Stomach (tissue), 8 donors: ENCODE measurements at regions not wholly inside any gene's neighbourhood (a gene's known extent, or its start where the extent isn't known, plus 50 kb on each side); places are given as distances from the start of the nearest gene placed in this dataset.

Experiments used
- DNase-seq, 2 donors: peaks; one replicate each; pipeline versions ENCODE4 v3.0.0 to v3.0.0-alpha.2; 2013 to 2019
- H3K27ac ChIP-seq, 5 donors: fragments of 200-600 bp in 4 of 5; sonication (generic) in 4 of 5; one replicate each; pipeline ENCODE4 v1.5.1; 2013 to 2019; ENCODE audit warnings: mild to moderate bottlenecking in 1 of 5, moderate library complexity in 1 of 5
- H3K27me3 ChIP-seq, 3 donors: fragments of 200-600 bp; sonication (generic); one replicate each; pipeline ENCODE4 v1.5.1; 2017 to 2019; ENCODE audit warnings: mixed run types in 1 of 3
- H3K36me3 ChIP-seq, 4 donors: fragments of 200-600 bp; sonication (generic); 1 replicate in 3 of 4; 2 replicates in 1 of 4; pipeline ENCODE4 v1.5.1; 2016 to 2019
- H3K4me1 ChIP-seq, 4 donors: fragments of 200-600 bp; sonication (generic); one replicate each; pipeline ENCODE4 v1.5.1; 2016 to 2019
- H3K4me3 ChIP-seq, 4 donors: fragments of 200-600 bp; sonication (generic) in 3 of 4; one replicate each; pipeline ENCODE4 v1.5.1; 2016 to 2019; ENCODE audit warnings: mild to moderate bottlenecking in 1 of 4
- H3K9me3 ChIP-seq, 4 donors: fragments of 200-600 bp; sonication (generic); one replicate each; pipeline ENCODE4 v1.5.1; 2016 to 2019
- CTCF ChIP-seq, 7 experiments: fragments of 450-650 bp in 4 of 7; fragments of 200-600 bp in 3 of 7; sonication (generic) in 3 of 7; IDR thresholded peaks; one replicate each; pipeline ENCODE4 v1.5.1; 2016 to 2019; ENCODE audit warnings: antibody characterized with exemption in 7 of 7, control low read depth in 2 of 7, mild to moderate bottlenecking in 1 of 7
- EP300 ChIP-seq: sonication (generic); formaldehyde crosslinking; IDR thresholded peaks from one replicate; pipeline ENCODE4 v1.6.1; 2017; ENCODE audit warnings: antibody characterized with exemption
- POLR2A ChIP-seq, 4 donors: fragments of 450-650 bp; IDR thresholded peaks; one replicate each; pipeline ENCODE4 v1.6.1; 2016; ENCODE audit warnings: antibody characterized with exemption in 4 of 4, control low read depth in 2 of 4, mild to moderate bottlenecking in 1 of 4, moderate library complexity in 1 of 4
- POLR2AphosphoS5 ChIP-seq, 3 donors: sonication (generic); formaldehyde crosslinking; IDR thresholded peaks; one replicate each; pipeline ENCODE4 v1.6.1; 2016; ENCODE audit warnings: antibody characterized with exemption in 3 of 3
- WGBS, 5 donors: extraction: QIAGEN DNeasy Blood & Tissue Kit in 3 of 5; methylation state at CpG; one replicate each; pipeline versions ENCODE4 v1.1.5 to v1.1.7; 2013 to 2018; 5-methylcytosine and 5-hydroxymethylcytosine counted together
- intact Hi-C: fragments of 100-400 bp; cut with DNase I; formaldehyde crosslinking; loops from one replicate; pipeline ENCODE4 v1.15.1; 2023; ENCODE audit warnings: low total_unique reads
- donor health status: healthy with polysubstance abuse.
- donor health status: Bipolar disorder and iron deficiency.
- donor health status: healthy.

- TF ChIP-seq POLR2A (IDR thresholded peaks at IDR 0.05) (no peak), EP300 (no peak), POLR2AphosphoS5 (IDR thresholded peaks at IDR 0.05) (no peak), CTCF (IDR thresholded peaks at IDR 0.05) (no peak)
- H3K36me3 ChIP-seq: no peaks in the 10 kb centered on the region
- no peak overlapping the region for H3K27ac ChIP-seq
- H3K4me3 ChIP-seq: no peak overlapping the region
- intact Hi-C loops: no loop called here
- WGBS, 5 donors: 57 to 83% (median 66%) methylated on average over 8 to 12 of the region's 12 CpGs
- DNase-seq: no peak
- H3K9me3 ChIP-seq: no peaks in the 10 kb centered on the region
- no peaks in the 10 kb centered on the region for H3K4me1 ChIP-seq
- H3K27me3 ChIP-seq: peaks cover 0 to 27% (median 13%) of the 10 kb centered on the region in 3 donors
These were observed 583.5 kb upstream of the MKI67 start for GRCh38 chr10:128709686-128710085.

GRCh38 chr10:128710098-128710797 lies 584.0 kb upstream of the MKI67 start:
- no peak overlapping the region for H3K27ac ChIP-seq
- DNase-seq: peak in 1 of 2 donors; percentile 30
- WGBS, 5 donors: 22 to 38% (median 30%) methylated on average over 13 to 49 of the region's 49 CpGs
- no peak overlapping the region for H3K4me3 ChIP-seq
- no peak for TF ChIP-seq POLR2AphosphoS5 (IDR thresholded peaks at IDR 0.05)
- TF ChIP-seq POLR2A (IDR thresholded peaks at IDR 0.05): no peak
- TF ChIP-seq EP300: no peak
- TF ChIP-seq CTCF (IDR thresholded peaks at IDR 0.05): no peak
- no peaks in the 10 kb centered on the region for H3K9me3 ChIP-seq
- H3K27me3 ChIP-seq: peaks cover 0 to 29% (median 13%) of the 10 kb centered on the region in 3 donors
- intact Hi-C loops: no loop called here
- H3K4me1 ChIP-seq: no peaks in the 10 kb centered on the region
- H3K36me3 ChIP-seq: no peaks in the 10 kb centered on the region

- no peaks in the 10 kb centered on the region for H3K9me3 ChIP-seq
- WGBS, 5 donors: 76 to 89% (median 82%) methylated on average over 7 to 8 of the region's 8 CpGs
- H3K27me3 ChIP-seq: peaks cover 0 to 35% (median 13%) of the 10 kb centered on the region in 3 donors
- no peak overlapping the region for H3K27ac ChIP-seq
- H3K36me3 ChIP-seq: no peaks in the 10 kb centered on the region
- H3K4me1 ChIP-seq: no peaks in the 10 kb centered on the region
- TF ChIP-seq POLR2AphosphoS5 (IDR thresholded peaks at IDR 0.05): no peak
- TF ChIP-seq POLR2A (IDR thresholded peaks at IDR 0.05): no peak
- no peak overlapping the region for H3K4me3 ChIP-seq
- intact Hi-C loops: no loop called here
- no peak for DNase-seq
These were observed 584.6 kb upstream of the MKI67 start for GRCh38 chr10:128710798-128711183.

GRCh38 chr10:128711806-128712205 lies 585.6 kb upstream of the MKI67 start:
- DNase-seq: no peak
- 81 to 94% (median 90%) methylated on average over 7 to 9 of the region's 9 CpGs for WGBS, 5 donors
- Histone ChIP-seq H3K9me3 (no peaks in the 10 kb centered on the region), H3K27ac (no peak overlapping the region), H3K36me3 (no peaks in the 10 kb centered on the region), H3K4me3 (no peak overlapping the region), H3K27me3 (peaks cover 0 to 40% (median 13%) of the 10 kb centered on the region in 3 donors), H3K4me1 (no peaks in the 10 kb centered on the region)
- intact Hi-C loops: no loop called here
- TF ChIP-seq EP300: no peak
- no peak for TF ChIP-seq CTCF (IDR thresholded peaks at IDR 0.05)
- no peak for TF ChIP-seq POLR2AphosphoS5 (IDR thresholded peaks at IDR 0.05)
